ENCODE measurements at regions not wholly inside any gene's neighbourhood (a gene's known extent, or its start where the extent isn't known, plus 50 kb on each side); places are given as distances from the start of the nearest gene placed in this dataset.
"Not testable (repeated sequence)": the region's sequence is repeated elsewhere in the genome, so short reads cannot be mapped to it uniquely, and the experiment has no call there.

- DNase-seq, result no peak
These were observed 345.5 kb upstream of the POM121L12 start for GRCh38 chr7:52689912-52690311.

DNA sequence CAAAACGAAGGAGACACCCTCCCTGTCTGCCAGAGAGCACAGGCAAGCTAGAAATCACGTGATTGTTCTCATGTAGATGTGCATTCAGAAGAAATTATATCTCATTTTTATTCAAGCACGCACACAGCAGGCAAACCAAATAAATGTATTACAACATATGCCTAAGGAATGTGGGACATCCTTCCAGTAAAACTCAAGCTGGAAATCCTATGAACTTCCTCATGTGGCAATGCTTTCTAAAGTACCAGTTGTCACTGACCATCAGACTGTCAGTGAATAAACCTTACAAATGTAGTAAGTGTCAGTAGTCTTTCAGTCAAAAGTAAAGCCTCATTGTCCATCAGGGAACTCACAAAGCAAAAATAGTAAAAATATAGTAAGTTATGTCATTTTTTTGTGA, 350.1 kb upstream of the POM121L12 start:
- no peak for DNase-seq

- no peak for DNase-seq
These were observed 351.0 kb upstream of the POM121L12 start for GRCh38 chr7:52684388-52684787.

DNA sequence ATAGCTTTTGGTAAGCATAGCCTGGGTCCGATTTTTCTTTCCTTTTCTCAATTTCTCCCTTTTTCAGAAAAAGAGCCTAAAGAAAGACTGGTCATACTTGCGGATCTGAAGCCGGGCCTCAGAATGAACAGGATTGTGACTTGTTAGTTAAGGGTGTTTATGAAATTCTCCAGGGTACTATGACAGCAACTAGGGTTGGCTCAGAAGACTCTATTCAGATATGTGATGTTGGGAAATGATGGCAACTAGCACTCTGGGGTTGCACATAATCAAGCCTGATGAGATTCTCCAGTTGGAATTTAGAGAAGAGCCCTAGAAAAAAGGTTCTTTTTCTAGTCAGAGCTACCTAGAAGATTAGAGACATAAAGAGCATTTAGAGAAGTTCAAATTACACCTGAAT, 352.4 kb upstream of the POM121L12 start:
- DNase-seq, result no peak

DNA sequence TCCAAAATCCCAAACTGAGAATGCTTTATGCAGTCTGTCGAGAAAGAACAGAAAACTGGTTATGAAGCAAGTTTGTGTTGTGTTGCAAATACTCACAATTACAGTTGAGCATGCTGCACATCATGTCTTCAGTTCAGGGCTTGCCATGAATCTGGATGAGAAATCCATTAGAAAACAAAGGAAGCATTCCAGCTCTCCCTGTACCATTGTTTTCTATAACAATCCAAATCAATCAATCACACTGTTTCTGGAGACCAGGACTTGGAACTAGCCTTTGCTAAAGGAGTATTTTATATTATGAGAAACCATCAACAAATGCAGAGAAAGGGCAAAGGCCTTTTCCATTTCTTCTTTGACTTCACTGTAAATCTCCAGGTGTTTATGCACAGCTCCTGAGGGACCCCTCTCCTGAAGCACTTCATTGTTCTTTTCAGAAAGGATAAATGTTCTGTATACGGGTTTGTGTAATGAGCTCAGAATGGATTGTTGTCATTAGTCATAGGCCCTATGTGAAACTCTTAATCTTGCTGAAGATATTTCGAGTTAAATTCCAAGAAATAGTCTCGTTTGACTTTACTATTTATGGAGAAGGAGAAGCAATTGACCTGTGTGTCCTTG, 364.7 kb upstream of the POM121L12 start:
- no peak for DNase-seq

DNA sequence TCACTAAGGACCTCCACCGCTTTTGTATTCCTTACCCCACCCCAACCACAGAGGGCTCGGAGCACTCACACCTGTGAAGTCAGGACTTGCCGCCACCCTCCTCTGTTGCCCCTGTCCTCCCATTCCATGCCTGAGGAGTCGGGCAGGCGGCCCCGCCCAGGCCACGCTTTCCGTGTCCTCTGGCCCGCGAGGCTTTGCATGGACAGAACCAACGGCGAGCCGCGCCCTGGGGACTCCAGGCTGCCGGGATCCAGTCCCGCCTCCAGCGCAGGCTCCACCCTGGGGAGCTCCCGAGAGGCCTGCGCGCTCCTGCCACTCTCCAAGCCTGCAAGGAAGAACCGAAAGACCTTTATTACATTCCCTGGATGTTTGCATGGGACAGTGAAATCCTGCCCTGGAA, 366.4 kb upstream of the POM121L12 start:
- DNase-seq, result no peak

GRCh38 chr7:52668435-52668834, 367.0 kb upstream of the POM121L12 start:
- DNase-seq, result no peak

GRCh38 chr7:52659178-52659577, 376.3 kb upstream of the POM121L12 start:
- no peak for DNase-seq

- no peak for DNase-seq
These were observed 379.3 kb upstream of the POM121L12 start for GRCh38 chr7:52656098-52656497.

GRCh38 chr7:52652621-52653020, 382.8 kb upstream of the POM121L12 start:
- no peak for DNase-seq

- DNase-seq, result no peak
These were observed 386.6 kb upstream of the POM121L12 start for GRCh38 chr7:52648872-52649271.

- no peak for DNase-seq
These were observed 388.4 kb upstream of the POM121L12 start for GRCh38 chr7:52647046-52647445.

GRCh38 chr7:52639981-52640380, 395.5 kb upstream of the POM121L12 start:
- DNase-seq, result no peak

GRCh38 chr7:52639126-52639525, 396.3 kb upstream of the POM121L12 start:
- DNase-seq, result no peak

DNA sequence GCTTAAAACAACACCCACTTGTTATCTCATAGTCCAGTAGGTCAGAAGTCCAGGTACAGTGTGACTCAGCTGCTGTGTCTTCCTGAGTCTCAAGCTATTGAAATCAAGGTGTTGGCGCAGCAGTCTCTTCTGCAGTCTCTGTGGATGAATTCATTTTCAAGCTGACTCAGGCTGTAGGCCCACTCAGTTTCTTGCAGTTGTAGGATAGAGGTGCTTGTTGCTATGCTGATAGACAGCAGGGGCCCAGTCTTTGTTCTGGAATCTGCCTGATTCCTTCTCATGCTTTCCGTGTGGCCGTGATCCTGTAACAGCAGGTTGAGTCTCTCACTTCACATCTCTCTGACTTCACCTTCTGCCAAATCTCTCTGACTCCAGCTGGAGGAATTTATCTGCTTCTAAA, 400.4 kb upstream of the POM121L12 start:
- peak; percentile 1 to 61 for DNase-seq

- DNase-seq, result no peak
These were observed 414.6 kb upstream of the POM121L12 start for GRCh38 chr7:52620849-52621248.

DNA sequence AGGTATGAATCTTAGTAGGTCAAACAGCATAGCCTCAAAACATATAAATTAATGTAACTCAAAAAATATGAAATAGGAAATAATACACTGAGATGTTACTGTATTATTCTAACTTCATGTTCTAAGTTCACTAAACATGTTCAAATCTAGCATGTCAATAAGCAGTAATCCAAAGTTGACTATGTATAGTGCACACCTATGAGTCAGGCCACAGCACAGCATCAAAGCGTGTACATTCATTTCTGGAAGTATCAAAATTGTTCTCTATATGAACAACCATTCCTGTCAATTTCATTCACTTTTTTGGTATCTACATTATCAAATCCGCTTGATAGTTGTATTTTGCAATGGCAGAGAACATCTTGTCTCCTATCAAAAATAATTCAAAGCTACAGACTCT, 418.9 kb upstream of the POM121L12 start:
- no peak for DNase-seq

DNA sequence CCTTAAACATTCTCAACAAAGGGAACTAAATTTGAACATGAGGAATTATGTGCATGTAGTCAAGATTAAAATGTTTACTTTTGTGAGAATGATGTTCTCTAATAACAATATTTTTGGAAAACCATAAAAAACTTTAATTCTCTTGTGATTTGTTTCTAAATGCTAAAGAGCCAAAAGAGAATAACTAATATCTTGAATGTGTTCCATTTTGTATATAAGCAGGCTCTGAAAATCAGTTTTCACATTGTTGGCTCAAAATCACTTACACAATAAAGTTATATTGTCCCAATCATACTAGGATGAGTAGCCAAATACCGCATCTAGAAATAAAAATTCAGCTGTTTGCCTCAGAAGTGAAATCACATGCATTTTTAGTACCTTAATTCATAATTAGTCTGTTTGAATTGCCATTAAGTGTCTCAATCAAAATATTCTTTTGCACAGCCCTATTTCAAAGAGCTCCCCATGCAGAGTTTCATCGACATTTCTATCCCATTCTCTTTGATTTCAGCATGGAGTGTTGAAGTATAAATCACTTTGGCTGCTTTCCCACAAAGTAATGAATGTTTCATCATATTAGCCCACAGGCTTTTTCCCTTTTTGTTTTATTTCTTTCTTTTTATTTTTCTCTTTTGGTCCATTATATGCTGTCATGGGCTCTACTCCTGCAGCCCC, 420.3 kb upstream of the POM121L12 start:
- no peak for DNase-seq

DNA sequence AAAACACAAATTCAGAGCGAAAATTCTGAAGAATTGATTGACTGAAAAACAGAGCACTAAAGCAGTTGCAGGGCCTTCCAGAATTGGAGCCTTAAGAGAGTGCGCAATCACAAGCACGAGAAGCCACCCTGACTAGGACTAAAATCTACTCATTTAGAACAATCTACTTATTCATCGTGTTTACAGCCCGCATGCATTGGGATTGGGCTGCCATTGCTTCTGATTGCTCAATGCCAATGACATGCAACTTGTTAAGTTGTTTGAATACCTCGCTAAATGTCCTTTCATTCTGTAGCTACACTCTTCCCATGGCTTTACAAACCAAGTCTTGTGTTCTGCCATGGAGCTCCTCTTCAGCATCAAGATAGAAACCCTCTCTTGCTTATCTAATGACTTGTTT, 425.9 kb upstream of the POM121L12 start:
- no peak for DNase-seq

- no peak for DNase-seq
These were observed 442.7 kb upstream of the POM121L12 start for GRCh38 chr7:52592698-52593097.

GRCh38 chr7:52586704-52587103, 448.7 kb upstream of the POM121L12 start:
- DNase-seq, result peak; percentile 70 to 94

DNA sequence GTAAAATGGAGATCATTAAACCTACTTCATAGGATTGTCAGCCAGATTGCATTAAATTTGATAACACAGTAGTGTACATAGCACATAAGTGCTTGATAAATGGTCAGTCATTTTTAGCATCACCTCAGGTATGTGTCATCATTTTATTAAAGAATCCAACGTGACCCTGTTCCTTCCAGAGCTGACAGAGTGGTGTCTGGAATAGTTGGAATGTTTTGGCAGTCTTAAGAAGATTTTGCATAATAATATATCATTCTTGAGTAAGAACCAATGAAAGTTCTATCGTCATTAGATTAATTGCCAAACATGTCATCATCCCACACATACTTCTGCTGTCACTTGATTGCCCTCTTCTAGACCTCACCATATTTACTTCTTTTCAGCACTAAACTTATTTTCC, 451.4 kb upstream of the POM121L12 start:
- no peak for DNase-seq

GRCh38 chr7:52573141-52573540, 462.3 kb upstream of the POM121L12 start:
- DNase-seq, result not testable (repeated sequence)

DNA sequence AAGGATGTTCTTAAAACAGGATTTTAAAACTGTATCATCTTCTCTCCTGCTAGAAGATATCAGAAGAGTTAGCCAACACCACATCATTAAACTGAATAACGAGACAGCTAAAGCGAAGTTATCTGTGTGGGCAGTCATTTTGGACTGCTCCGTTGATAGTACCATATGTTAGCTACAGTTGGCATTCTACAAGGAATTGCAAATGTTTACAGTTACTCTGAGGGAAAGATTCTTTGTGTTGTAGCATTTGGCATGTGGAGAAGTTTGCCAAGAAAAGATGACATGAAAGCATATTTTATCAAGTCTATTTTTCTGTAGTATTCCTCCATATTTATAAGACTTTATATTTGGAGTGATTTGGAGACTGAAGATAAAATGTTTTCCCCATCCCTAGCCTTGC, 464.4 kb upstream of the POM121L12 start:
- no peak for DNase-seq

DNA sequence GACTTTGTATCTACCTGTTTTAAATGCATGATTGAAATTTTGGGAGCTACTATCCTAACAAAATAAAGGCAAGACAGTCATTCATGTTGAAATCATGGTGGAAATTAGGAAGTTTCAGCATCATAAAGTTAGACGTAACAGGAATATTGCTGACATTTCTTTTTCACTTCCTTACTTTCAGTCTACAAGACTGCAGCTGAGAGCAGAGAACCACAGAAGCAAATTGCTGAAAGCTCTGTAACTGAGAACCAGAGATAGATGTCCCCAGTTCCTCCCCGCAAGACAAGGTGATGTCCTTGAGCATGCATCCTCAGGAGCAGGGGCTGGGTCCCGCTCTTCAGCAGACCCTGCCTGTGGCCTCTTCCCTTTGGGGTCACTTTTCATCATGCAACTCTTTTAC, 466.3 kb upstream of the POM121L12 start:
- DNase-seq, result no peak
